ENCODE measurements at regions not wholly inside any gene's neighbourhood (a gene's known extent, or its start where the extent isn't known, plus 50 kb on each side); places are given as distances from the start of the nearest gene placed in this dataset.
"Not testable (repeated sequence)": the region's sequence is repeated elsewhere in the genome, so short reads cannot be mapped to it uniquely, and the experiment has no call there.

- H3K4me1 ChIP-seq; H3K27ac Mint-ChIP-seq (ENCODE audit: unreplicated experiment); H3K36me3 ChIP-seq (ENCODE audit: control insufficient read depth, insufficient read depth, low read length); intact Hi-C loops (cut with micrococcal nuclease; ENCODE audit: unreplicated experiment); H3K27me3 ChIP-seq (replicated peaks; ENCODE audit: control insufficient read depth, insufficient read depth, low read length); POLR2A ChIA-PET; H3K36me3 Mint-ChIP-seq (ENCODE audit: insufficient read depth, unreplicated experiment); H3K9me3 ChIP-seq; H3K4me3 ChIP-seq (ENCODE audit: low read depth, low read length); BruUV-seq (replicated peaks); H3K9me3 Mint-ChIP-seq (ENCODE audit: unreplicated experiment); H3K4me1 Mint-ChIP-seq (ENCODE audit: low read depth, unreplicated experiment); DNase-seq; H3K4me3 Mint-ChIP-seq (ENCODE audit: unreplicated experiment): not testable (repeated sequence)
- CTCF ChIA-PET = interaction anchor here (0.6 to 0.9 kb wide), 3 partner anchors 70 to 401 kb away, joined by 3 to 4 read pairs (median 3); no protein-coding TSS in a partner anchor
- TF ChIP-seq CTCF (IDR thresholded peaks at IDR 0.05; ENCODE audit: insufficient read depth in 1 of 2, low read depth in 1 of 2, low read length in 1 of 2, severe bottlenecking in 1 of 2, unreplicated experiment in 1 of 2) = peak; percentile 19 to 21
- peaks cover 22% of the 10 kb centered on the region for H3K27me3 Mint-ChIP-seq (ENCODE audit: insufficient read depth, unreplicated experiment)
These were observed 99.4 kb upstream of the CHST15 start for GRCh38 chr10:124192664-124193308.

- intact Hi-C loops (cut with micrococcal nuclease; ENCODE audit: unreplicated experiment); BruUV-seq (replicated peaks); H3K4me1 Mint-ChIP-seq (ENCODE audit: low read depth, unreplicated experiment): not testable (repeated sequence)
These were observed 97.1 kb upstream of the CHST15 start for GRCh38 chr10:124190476-124190875.

GRCh38 chr10:124186956-124187355 lies 93.6 kb upstream of the CHST15 start:
- Histone ChIP-seq H3K36me3 (ENCODE audit: control insufficient read depth, insufficient read depth, low read length) (no peaks in the 10 kb centered on the region), H3K9me3 (no peaks in the 10 kb centered on the region), H3K4me1 (no peaks in the 10 kb centered on the region), H3K4me3 (ENCODE audit: low read depth, low read length) (no peak overlapping the region), H3K27me3 (replicated peaks; ENCODE audit: control insufficient read depth, insufficient read depth, low read length) (no peaks in the 10 kb centered on the region)
- Mint-ChIP-seq H3K9me3 (ENCODE audit: unreplicated experiment) (no peaks in the 10 kb centered on the region), H3K36me3 (ENCODE audit: insufficient read depth, unreplicated experiment) (no peaks in the 10 kb centered on the region), H3K4me3 (ENCODE audit: unreplicated experiment) (no peak overlapping the region), H3K27me3 (ENCODE audit: insufficient read depth, unreplicated experiment) (peaks cover 14% of the 10 kb centered on the region), H3K4me1 (ENCODE audit: low read depth, unreplicated experiment) (no peaks in the 10 kb centered on the region), H3K27ac (ENCODE audit: unreplicated experiment) (no peak overlapping the region)
- intact Hi-C loops (cut with micrococcal nuclease; ENCODE audit: unreplicated experiment) = no loop called here
- no TSS peak for BruUV-seq (replicated peaks)
- ChIA-PET POLR2A (no interaction called here), CTCF (no interaction called here)
- TF ChIP-seq CTCF (IDR thresholded peaks at IDR 0.05; ENCODE audit: insufficient read depth in 1 of 2, low read depth in 1 of 2, low read length in 1 of 2, severe bottlenecking in 1 of 2, unreplicated experiment in 1 of 2) = no peak
- DNase-seq = no peak

More at GRCh38 chr10:124190476-124190875, 97.1 kb upstream of the CHST15 start:
- CTCF ChIA-PET; H3K27me3 ChIP-seq (replicated peaks; ENCODE audit: control insufficient read depth, insufficient read depth, low read length); H3K4me3 ChIP-seq (ENCODE audit: low read depth, low read length); POLR2A ChIA-PET; DNase-seq; H3K4me1 ChIP-seq; H3K27ac Mint-ChIP-seq (ENCODE audit: unreplicated experiment); H3K36me3 ChIP-seq (ENCODE audit: control insufficient read depth, insufficient read depth, low read length); H3K9me3 ChIP-seq; H3K9me3 Mint-ChIP-seq (ENCODE audit: unreplicated experiment); H3K4me3 Mint-ChIP-seq (ENCODE audit: unreplicated experiment); H3K36me3 Mint-ChIP-seq (ENCODE audit: insufficient read depth, unreplicated experiment): not testable (repeated sequence)
- peaks cover 22% of the 10 kb centered on the region for H3K27me3 Mint-ChIP-seq (ENCODE audit: insufficient read depth, unreplicated experiment)
